ENCODE measurements at regions not wholly inside any gene's neighbourhood (a gene's known extent, or its start where the extent isn't known, plus 50 kb on each side); places are given as distances from the start of the nearest gene placed in this dataset.
A peak's percentile ranks its signal among the peaks of the same experiment; 100 is the strongest.

- H3K79me2 ChIP-seq (ENCODE audit: low read length): no peaks in the 10 kb centered on the region
- H3K27me3 ChIP-seq (replicated peaks; ENCODE audit: insufficient read depth, low read length): no peaks in the 10 kb centered on the region
- no peak for TF ChIP-seq EZH2 (optimal IDR thresholded peaks at IDR 0.05; ENCODE audit: low read depth, low read length)
- no peak for TF ChIP-seq EZH2phosphoT487 (IDR thresholded peaks at IDR 0.05; ENCODE audit: low read length)
- TF ChIP-seq CTCF (IDR thresholded peaks at IDR 0.05; ENCODE audit: low read length): no peak
- no peak overlapping the region for H3K4me2 ChIP-seq (ENCODE audit: low read depth, low read length)
- H3F3A ChIP-seq (ENCODE audit: insufficient read depth, low read length): no peaks in the 10 kb centered on the region
- H3K4me3 ChIP-seq (ENCODE audit: low read length): no peak overlapping the region
- no peaks in the 10 kb centered on the region for H3K4me1 ChIP-seq (ENCODE audit: low read length)
- H3K36me3 ChIP-seq (replicated peaks; ENCODE audit: insufficient read depth, low read length): no peaks in the 10 kb centered on the region
- H3K9ac ChIP-seq (ENCODE audit: low read length): no peak overlapping the region
- no peak for DNase-seq
- no peak overlapping the region for H3K27ac ChIP-seq (ENCODE audit: low read length)
- no peaks in the 10 kb centered on the region for H3K9me3 ChIP-seq (replicated peaks; ENCODE audit: insufficient read depth, low read length)
- H3K9me2 ChIP-seq (replicated peaks; ENCODE audit: insufficient read depth, low read length): no peaks in the 10 kb centered on the region
- no peak overlapping the region for H2AFZ ChIP-seq (ENCODE audit: low read length)
- no peaks in the 10 kb centered on the region for H4K20me1 ChIP-seq (ENCODE audit: insufficient read depth, low read length)
These were observed 508.8 kb upstream of the CAMK1G start for GRCh38 chr1:209074575-209075250.

- Histone ChIP-seq H3K27ac (ENCODE audit: low read length) (no peak overlapping the region), H3K9me3 (replicated peaks; ENCODE audit: insufficient read depth, low read length) (no peaks in the 10 kb centered on the region), H3K27me3 (replicated peaks; ENCODE audit: insufficient read depth, low read length) (no peaks in the 10 kb centered on the region), H2AFZ (ENCODE audit: low read length) (no peak overlapping the region), H3K36me3 (replicated peaks; ENCODE audit: insufficient read depth, low read length) (no peaks in the 10 kb centered on the region), H3K79me2 (ENCODE audit: low read length) (no peaks in the 10 kb centered on the region), H3K4me3 (ENCODE audit: low read length) (no peak overlapping the region), H3K9ac (ENCODE audit: low read length) (no peak overlapping the region), H3K4me2 (ENCODE audit: low read depth, low read length) (no peak overlapping the region), H3K9me2 (replicated peaks; ENCODE audit: insufficient read depth, low read length) (no peaks in the 10 kb centered on the region), H3K4me1 (ENCODE audit: low read length) (no peaks in the 10 kb centered on the region), H3F3A (ENCODE audit: insufficient read depth, low read length) (no peaks in the 10 kb centered on the region), H4K20me1 (ENCODE audit: insufficient read depth, low read length) (no peaks in the 10 kb centered on the region)
- DNase-seq: peak; percentile 41
- TF ChIP-seq EZH2phosphoT487 (IDR thresholded peaks at IDR 0.05; ENCODE audit: low read length): no peak
- no peak for TF ChIP-seq EZH2 (optimal IDR thresholded peaks at IDR 0.05; ENCODE audit: low read depth, low read length)
- peak; percentile 54 for TF ChIP-seq CTCF (IDR thresholded peaks at IDR 0.05; ENCODE audit: low read length)
These were observed 506.8 kb upstream of the CAMK1G start for GRCh38 chr1:209076688-209077087.

- no peak for TF ChIP-seq CTCF (IDR thresholded peaks at IDR 0.05; ENCODE audit: low read length)
- TF ChIP-seq EZH2phosphoT487 (IDR thresholded peaks at IDR 0.05; ENCODE audit: low read length): no peak
- TF ChIP-seq EZH2 (optimal IDR thresholded peaks at IDR 0.05; ENCODE audit: low read depth, low read length): no peak
- no peak overlapping the region for H3K9ac ChIP-seq (ENCODE audit: low read length)
- no peak overlapping the region for H3K4me2 ChIP-seq (ENCODE audit: low read depth, low read length)
These were observed 503.2 kb upstream of the CAMK1G start for GRCh38 chr1:209080170-209080781.

More at GRCh38 chr1:209080170-209080781, 503.2 kb upstream of the CAMK1G start:
- Histone ChIP-seq H3K27ac (ENCODE audit: low read length) (no peak overlapping the region), H3K4me3 (ENCODE audit: low read length) (no peak overlapping the region), H3K9me3 (replicated peaks; ENCODE audit: insufficient read depth, low read length) (no peaks in the 10 kb centered on the region), H3K4me1 (ENCODE audit: low read length) (peaks cover 11% of the 10 kb centered on the region), H2AFZ (ENCODE audit: low read length) (no peak overlapping the region), H3F3A (ENCODE audit: insufficient read depth, low read length) (no peaks in the 10 kb centered on the region), H3K9me2 (replicated peaks; ENCODE audit: insufficient read depth, low read length) (no peaks in the 10 kb centered on the region), H3K36me3 (replicated peaks; ENCODE audit: insufficient read depth, low read length) (no peaks in the 10 kb centered on the region), H3K79me2 (ENCODE audit: low read length) (no peaks in the 10 kb centered on the region), H4K20me1 (ENCODE audit: insufficient read depth, low read length) (no peaks in the 10 kb centered on the region), H3K27me3 (replicated peaks; ENCODE audit: insufficient read depth, low read length) (no peaks in the 10 kb centered on the region)
- no peak for DNase-seq

Measured in MM.1S (cell line).